SK-N-MC (cell line): ENCODE measurements at regions not wholly inside any gene's neighbourhood (a gene's known extent, or its start where the extent isn't known, plus 50 kb on each side); places are given as distances from the start of the nearest gene placed in this dataset.

Source experiments
- DNase-seq: peaks from one replicate; pipeline ENCODE4 v3.0.0-alpha.2; 2011; ENCODE audit warnings: low read depth, low spot score
- H3K27ac ChIP-seq: fragments of 200-600 bp; sonication (generic); 2 replicates; pipeline ENCODE4 v1.5.1; 2016; ENCODE audit warnings: mixed run types
- H3K36me3 ChIP-seq: fragments of 200-600 bp; sonication (generic); 2 replicates; pipeline ENCODE4 v1.6.1; 2017; ENCODE audit warnings: antibody characterized with exemption, low read length, mixed read lengths; ENCODE audit not compliant: insufficient read depth
- H3K4me3 ChIP-seq: fragments of 200-600 bp; sonication (generic); 2 replicates; pipeline ENCODE4 v1.5.1; 2016
- H3K9ac ChIP-seq: fragments of 200-600 bp; sonication (generic); 2 replicates; pipeline ENCODE4 v1.8.0; 2017; ENCODE audit warnings: mixed run types, mixed read lengths; ENCODE audit not compliant: insufficient read length
- H3K9me3 ChIP-seq: fragments of 200-600 bp; sonication (generic); 2 replicates; pipeline ENCODE4 v1.6.1; 2017; ENCODE audit warnings: low read depth, mild to moderate bottlenecking, antibody characterized with exemption, low read length, moderate library complexity, mixed read lengths
- EZH2 ChIP-seq: fragments of 200-600 bp; sonication (generic); IDR thresholded peaks from one replicate; pipeline ENCODE4 v1.6.1; 2017; ENCODE audit warnings: antibody characterized with exemption
- FOXP2 ChIP-seq: optimal IDR thresholded peaks from 2 replicates; pipeline ENCODE3; 2011; ENCODE audit warnings: mild to moderate bottlenecking, moderate library complexity; ENCODE audit not compliant: insufficient read depth; ENCODE audit errors: extremely low read length, control extremely low read depth
- POLR2AphosphoS5 ChIP-seq: IDR thresholded peaks from 2 replicates; pipeline ENCODE4 v1.6.1; 2012; ENCODE audit warnings: mild to moderate bottlenecking, low read depth, low read length, borderline replicate concordance

- Histone ChIP-seq H3K4me3 (no peak overlapping the region), H3K36me3 (no peaks in the 10 kb centered on the region), H3K27ac (no peak overlapping the region), H3K9me3 (no peaks in the 10 kb centered on the region), H3K9ac (no peak overlapping the region)
- DNase-seq: no peak
- TF ChIP-seq EZH2: no peak
- no peak for TF ChIP-seq POLR2AphosphoS5
- no peak for TF ChIP-seq FOXP2
Observed at GRCh38 chr2:126804347-126804746, 94.3 kb upstream of the TEX51 start.

- Histone ChIP-seq H3K4me3 (no peak overlapping the region), H3K9me3 (no peaks in the 10 kb centered on the region), H3K36me3 (no peaks in the 10 kb centered on the region), H3K27ac (no peak overlapping the region), H3K9ac (no peak overlapping the region)
- no peak for DNase-seq
- TF ChIP-seq POLR2AphosphoS5 (no peak), EZH2 (no peak), FOXP2 (no peak)
Observed at GRCh38 chr2:126808929-126809328, 89.8 kb upstream of the TEX51 start.

GRCh38 chr2:126809340-126809739 lies 89.3 kb upstream of the TEX51 start:
- H3K36me3 ChIP-seq: no peaks in the 10 kb centered on the region
- no peak overlapping the region for H3K27ac ChIP-seq
- TF ChIP-seq EZH2: no peak
- TF ChIP-seq FOXP2: no peak
- TF ChIP-seq POLR2AphosphoS5: no peak
- no peaks in the 10 kb centered on the region for H3K9me3 ChIP-seq
- DNase-seq: no peak
- no peak overlapping the region for H3K4me3 ChIP-seq
- no peak overlapping the region for H3K9ac ChIP-seq

GRCh38 chr2:126810001-126810400 lies 88.7 kb upstream of the TEX51 start:
- no peak for DNase-seq
- Histone ChIP-seq H3K4me3 (no peak overlapping the region), H3K9me3 (no peaks in the 10 kb centered on the region), H3K27ac (no peak overlapping the region), H3K36me3 (no peaks in the 10 kb centered on the region), H3K9ac (no peak overlapping the region)
- TF ChIP-seq FOXP2: no peak
- no peak for TF ChIP-seq EZH2
- TF ChIP-seq POLR2AphosphoS5: no peak

- Histone ChIP-seq H3K27ac (no peak overlapping the region), H3K9me3 (no peaks in the 10 kb centered on the region), H3K4me3 (no peak overlapping the region), H3K36me3 (no peaks in the 10 kb centered on the region), H3K9ac (no peak overlapping the region)
- no peak for DNase-seq
- TF ChIP-seq EZH2 (no peak), FOXP2 (no peak), POLR2AphosphoS5 (no peak)
Observed at GRCh38 chr2:126811101-126811500, 87.6 kb upstream of the TEX51 start.

- no peak for TF ChIP-seq POLR2AphosphoS5
- TF ChIP-seq FOXP2: no peak
- no peak for TF ChIP-seq EZH2
- Histone ChIP-seq H3K36me3 (no peaks in the 10 kb centered on the region), H3K9me3 (no peaks in the 10 kb centered on the region), H3K27ac (no peak overlapping the region), H3K4me3 (no peak overlapping the region), H3K9ac (no peak overlapping the region)
- DNase-seq: no peak
Observed at GRCh38 chr2:126817172-126817571, 81.5 kb upstream of the TEX51 start.

GRCh38 chr2:126822115-126822514 lies 76.6 kb upstream of the TEX51 start:
- TF ChIP-seq FOXP2 (no peak), EZH2 (no peak), POLR2AphosphoS5 (no peak)
- Histone ChIP-seq H3K27ac (no peak overlapping the region), H3K4me3 (no peak overlapping the region), H3K9me3 (no peaks in the 10 kb centered on the region), H3K36me3 (no peaks in the 10 kb centered on the region), H3K9ac (no peak overlapping the region)
- DNase-seq: no peak

GRCh38 chr2:126822921-126823320 lies 75.8 kb upstream of the TEX51 start:
- H3K9ac ChIP-seq: no peak overlapping the region
- TF ChIP-seq EZH2: no peak
- no peak for TF ChIP-seq FOXP2
- TF ChIP-seq POLR2AphosphoS5: no peak
- no peak overlapping the region for H3K27ac ChIP-seq
- H3K36me3 ChIP-seq: no peaks in the 10 kb centered on the region
- H3K9me3 ChIP-seq: no peaks in the 10 kb centered on the region
- H3K4me3 ChIP-seq: no peak overlapping the region
- no peak for DNase-seq

- DNase-seq: no peak
- Histone ChIP-seq H3K9me3 (no peaks in the 10 kb centered on the region), H3K9ac (no peak overlapping the region), H3K36me3 (no peaks in the 10 kb centered on the region), H3K27ac (no peak overlapping the region), H3K4me3 (no peak overlapping the region)
- TF ChIP-seq POLR2AphosphoS5: no peak
- no peak for TF ChIP-seq EZH2
- TF ChIP-seq FOXP2: no peak
Observed at GRCh38 chr2:126823951-126824350, 74.7 kb upstream of the TEX51 start.

- no peaks in the 10 kb centered on the region for H3K36me3 ChIP-seq
- H3K9me3 ChIP-seq: no peaks in the 10 kb centered on the region
- H3K4me3 ChIP-seq: no peak overlapping the region
- no peak for TF ChIP-seq EZH2
- no peak for TF ChIP-seq POLR2AphosphoS5
- no peak for TF ChIP-seq FOXP2
- DNase-seq: no peak
- H3K27ac ChIP-seq: no peak overlapping the region
- no peak overlapping the region for H3K9ac ChIP-seq
Observed at GRCh38 chr2:126824663-126825062, 74.0 kb upstream of the TEX51 start.
